PFSK-1 (cell line): ENCODE measurements at regions not wholly inside any gene's neighbourhood (a gene's known extent, or its start where the extent isn't known, plus 50 kb on each side); places are given as distances from the start of the nearest gene placed in this dataset.

ENCODE experiments used
- POLR2AphosphoS5 ChIP-seq: IDR thresholded peaks from 2 replicates; pipeline ENCODE4 v1.6.1; 2012; ENCODE audit warnings: low read depth, mild to moderate bottlenecking, control low read depth, low read length, moderate library complexity
- REST ChIP-seq, 2 experiments: IDR thresholded peaks; 2 replicates each; pipeline versions ENCODE4 v1.6.1 to v1.8.0; 2011 to 2012; ENCODE audit warnings: low read depth in 2 of 2, low read length in 2 of 2, control low read depth in 1 of 2, inconsistent platforms in 1 of 2, mild to moderate bottlenecking in 1 of 2, moderate library complexity in 1 of 2; ENCODE audit not compliant: insufficient read depth in 1 of 2
- TAF1 ChIP-seq: IDR thresholded peaks from 2 replicates; pipeline ENCODE4 v1.6.1; 2012; ENCODE audit warnings: low read length, control low read depth, borderline replicate concordance; ENCODE audit not compliant: insufficient read depth

- TF ChIP-seq REST (IDR thresholded peaks at IDR 0.05; ENCODE audit: insufficient read depth in 1 of 2, low read depth in 2 of 2, low read length in 2 of 2): no peak
- TF ChIP-seq POLR2AphosphoS5: no peak
- TF ChIP-seq TAF1: no peak
Measured at GRCh38 chr12:111022386-111022785, 102.0 kb upstream of the MYL2 start.
